Immature natural killer cell (primary cell): ENCODE measurements at regions not wholly inside any gene's neighbourhood (a gene's known extent, or its start where the extent isn't known, plus 50 kb on each side); places are given as distances from the start of the nearest gene placed in this dataset.
"Not testable (repeated sequence)": the region's sequence is repeated elsewhere in the genome, so short reads cannot be mapped to it uniquely, and the experiment has no call there.

Source experiments
- DNase-seq, 3 donors: peaks; one replicate each; pipeline ENCODE4 v3.0.0; 2022; ENCODE audit warnings: mixed read lengths in 1 of 3
- H3K27ac Mint-ChIP-seq, 6 donors: one replicate each; pipeline ENCODE4 v1.8.0; 2020; ENCODE audit warnings: mixed read lengths in 6 of 6, mild to moderate bottlenecking in 5 of 6, inconsistent platforms in 4 of 6, moderate library complexity in 3 of 6
- H3K27me3 Mint-ChIP-seq, 3 donors: one replicate each; pipeline ENCODE4 v1.8.0; 2020 to 2021; ENCODE audit warnings: low read depth in 3 of 3, mild to moderate bottlenecking in 3 of 3, mixed read lengths in 3 of 3, moderate library complexity in 3 of 3, inconsistent platforms in 1 of 3
- H3K36me3 Mint-ChIP-seq, 3 donors: one replicate each; pipeline ENCODE4 v1.8.0; 2020; ENCODE audit warnings: mixed read lengths in 3 of 3, inconsistent platforms in 2 of 3, mild to moderate bottlenecking in 2 of 3
- H3K4me1 Mint-ChIP-seq, 2 donors: one replicate each; pipeline ENCODE4 v1.8.0; 2020; ENCODE audit warnings: inconsistent platforms in 2 of 2, mild to moderate bottlenecking in 2 of 2, mixed read lengths in 2 of 2, moderate library complexity in 1 of 2
- H3K4me3 Mint-ChIP-seq, 5 donors: one replicate each; pipeline ENCODE4 v1.8.0; 2020; ENCODE audit warnings: mild to moderate bottlenecking in 5 of 5, mixed read lengths in 5 of 5, inconsistent platforms in 3 of 5, moderate library complexity in 3 of 5
- H3K9me3 Mint-ChIP-seq, 6 donors: one replicate each; pipeline ENCODE4 v1.8.0; 2020; ENCODE audit warnings: mild to moderate bottlenecking in 6 of 6, mixed read lengths in 6 of 6, inconsistent platforms in 4 of 6, moderate library complexity in 3 of 6

DNA sequence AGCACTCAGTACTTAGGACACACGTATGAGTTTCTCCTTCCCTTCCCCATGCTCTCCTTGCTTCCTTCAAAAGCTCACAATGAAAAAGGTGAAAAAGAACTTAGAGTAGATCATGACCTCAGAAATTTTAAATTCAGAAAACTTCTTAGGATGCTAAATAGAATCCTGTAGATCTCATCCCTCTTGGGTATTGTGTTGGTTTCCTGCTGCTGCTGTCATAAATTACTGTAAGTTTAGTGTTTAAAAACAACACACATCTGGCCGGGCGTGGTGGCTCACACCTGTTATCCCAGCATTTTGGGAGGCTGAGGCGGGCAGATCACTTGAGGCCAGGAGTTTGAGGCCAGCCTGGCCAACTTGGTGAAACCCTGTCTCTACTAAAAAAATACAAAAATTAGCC is 106.9 kb downstream of the SOCS6 start:
- H3K4me1 Mint-ChIP-seq, H3K27ac Mint-ChIP-seq, H3K36me3 Mint-ChIP-seq, H3K4me3 Mint-ChIP-seq, H3K27me3 Mint-ChIP-seq, H3K9me3 Mint-ChIP-seq, DNase-seq: not testable (repeated sequence)

DNA sequence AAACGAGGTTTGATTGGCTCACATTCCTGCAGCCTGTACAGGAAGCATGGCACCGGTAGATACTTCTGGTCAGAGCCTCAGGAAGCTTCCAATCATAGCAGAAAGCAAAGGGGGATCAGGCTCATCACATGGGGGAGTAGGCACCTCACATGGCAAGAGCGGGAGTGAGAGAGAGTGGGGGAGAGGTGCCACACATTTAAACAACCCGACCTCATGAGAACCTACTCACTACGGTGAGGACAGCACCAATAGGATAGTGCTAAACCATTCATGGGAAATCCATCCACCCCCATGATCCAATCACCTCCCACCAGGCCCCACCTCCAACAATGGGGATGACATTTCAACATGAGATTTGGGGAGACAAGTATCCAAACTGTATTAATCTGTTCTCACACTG is 105.8 kb downstream of the SOCS6 start:
- DNase-seq = no peak
- H3K4me3 Mint-ChIP-seq = no peak overlapping the region

DNA sequence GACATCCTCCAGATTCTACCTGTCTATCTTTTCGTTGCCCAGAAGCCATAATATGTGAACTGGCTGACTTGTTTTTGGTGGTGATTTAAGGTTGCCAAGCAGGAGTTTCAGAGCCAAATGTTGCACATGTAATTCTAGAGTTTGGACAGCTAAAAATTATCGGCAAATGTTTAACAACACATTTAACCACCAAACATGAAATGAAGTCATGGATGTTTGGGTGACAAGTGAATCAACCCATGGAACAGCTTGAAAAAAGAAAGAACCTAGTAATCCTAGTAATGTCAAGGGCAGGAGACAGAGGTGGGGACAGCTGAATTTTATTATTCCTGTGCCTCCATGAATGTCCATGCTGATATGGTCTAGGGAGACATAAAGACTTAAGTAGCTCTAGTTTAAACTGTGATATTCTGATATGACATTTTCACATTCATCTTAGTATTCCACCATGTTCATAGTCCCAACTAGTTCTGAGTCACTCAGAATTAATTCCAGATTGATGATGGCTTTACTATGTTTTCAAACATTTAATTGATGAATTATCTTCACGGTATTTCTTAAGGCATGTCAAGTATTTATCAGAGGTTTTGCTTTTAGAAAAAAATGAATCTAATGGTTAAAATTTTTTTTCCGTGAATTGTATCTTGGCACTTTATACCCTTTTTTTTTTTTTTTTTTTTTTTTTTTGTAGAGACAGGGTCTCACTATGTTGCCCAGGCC is 101.7 kb downstream of the SOCS6 start:
- peaks cover 0 to 4% (median 2%) of the 10 kb centered on the region in 3 donors for H3K27me3 Mint-ChIP-seq
- H3K4me1 Mint-ChIP-seq = no peaks in the 10 kb centered on the region
- no peak overlapping the region for H3K4me3 Mint-ChIP-seq
- H3K36me3 Mint-ChIP-seq = no peaks in the 10 kb centered on the region
- no peaks in the 10 kb centered on the region for H3K9me3 Mint-ChIP-seq
- no peak overlapping the region for H3K27ac Mint-ChIP-seq
- no peak for DNase-seq

More for the DNA sequence above, 105.8 kb downstream of the SOCS6 start:
- Mint-ChIP-seq H3K4me1 (no peaks in the 10 kb centered on the region), H3K27ac (no peak overlapping the region), H3K27me3 (peaks cover 0 to 4% (median 2%) of the 10 kb centered on the region in 3 donors), H3K9me3 (no peaks in the 10 kb centered on the region), H3K36me3 (no peaks in the 10 kb centered on the region)

DNA sequence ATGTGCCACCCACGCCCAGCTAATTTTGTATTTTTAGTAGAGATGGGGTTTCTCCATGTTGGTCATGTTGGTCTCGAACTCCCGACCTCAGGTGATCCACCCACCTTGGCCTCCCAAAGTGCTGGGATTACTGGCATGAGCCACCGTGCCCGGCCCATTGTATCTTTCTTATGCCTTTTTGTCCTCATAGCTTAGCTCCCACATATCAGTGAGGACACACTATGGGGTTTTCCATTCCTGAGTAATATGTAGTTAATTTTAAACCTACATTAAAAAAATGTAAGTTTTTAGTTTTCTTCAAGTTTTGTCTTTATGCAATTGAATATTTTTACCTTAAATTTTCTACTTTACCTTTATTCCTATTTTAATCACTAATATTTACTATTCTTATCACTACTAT is 100.2 kb downstream of the SOCS6 start:
- not testable (repeated sequence) for H3K36me3 Mint-ChIP-seq, H3K9me3 Mint-ChIP-seq, H3K27ac Mint-ChIP-seq

DNA sequence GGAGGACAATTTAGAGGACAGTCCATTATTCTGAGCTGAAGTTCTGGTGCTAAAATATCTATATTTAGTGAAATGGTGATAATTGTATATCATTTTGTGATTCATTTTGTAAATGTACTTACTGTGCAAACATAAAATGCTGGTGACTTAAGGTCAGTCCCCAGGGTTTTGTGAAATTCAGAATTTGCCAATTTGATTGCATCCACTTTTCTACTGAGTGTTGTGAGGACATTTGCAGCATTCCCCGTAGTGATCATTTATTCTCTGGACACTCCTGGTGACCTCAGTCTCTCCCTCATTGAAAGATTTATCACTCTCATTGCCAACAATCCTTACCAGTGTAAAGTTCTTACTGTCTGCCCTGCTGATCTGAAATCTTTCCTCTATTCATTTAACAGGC is 98.2 kb downstream of the SOCS6 start:
- peaks cover 0 to 2% (median 0%) of the 10 kb centered on the region in 6 donors for H3K9me3 Mint-ChIP-seq
- H3K4me1 Mint-ChIP-seq = no peaks in the 10 kb centered on the region
- H3K36me3 Mint-ChIP-seq = no peaks in the 10 kb centered on the region
- no peaks in the 10 kb centered on the region for H3K27me3 Mint-ChIP-seq
- no peak overlapping the region for H3K27ac Mint-ChIP-seq
- no peak overlapping the region for H3K4me3 Mint-ChIP-seq
- DNase-seq = no peak

More for the DNA sequence above, 100.2 kb downstream of the SOCS6 start:
- H3K4me3 Mint-ChIP-seq, DNase-seq, H3K27me3 Mint-ChIP-seq, H3K4me1 Mint-ChIP-seq: not testable (repeated sequence)

DNA sequence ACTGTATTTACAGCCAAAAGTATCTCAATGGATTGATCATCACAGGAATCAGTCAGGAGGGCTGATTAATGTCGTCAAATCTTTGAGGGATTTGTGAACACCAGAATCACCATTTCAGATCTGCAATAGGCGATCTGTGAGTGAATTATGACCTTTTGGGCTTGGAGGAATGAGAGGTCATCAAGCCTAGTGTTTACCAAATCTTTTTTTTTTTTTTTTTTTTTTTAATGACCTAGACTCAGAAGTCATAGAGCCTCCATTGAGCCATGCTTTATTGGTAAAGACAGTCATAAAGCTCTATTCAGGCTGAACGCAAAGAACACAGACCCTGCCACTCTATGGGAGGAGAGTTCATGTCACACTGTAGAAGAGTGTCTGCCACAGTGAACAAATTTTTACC is 97.7 kb downstream of the SOCS6 start:
- H3K36me3 Mint-ChIP-seq = no peaks in the 10 kb centered on the region
- H3K9me3 Mint-ChIP-seq = peaks cover 0 to 2% (median 0%) of the 10 kb centered on the region in 6 donors
- no peaks in the 10 kb centered on the region for H3K4me1 Mint-ChIP-seq
- no peak overlapping the region for H3K27ac Mint-ChIP-seq
- peaks cover 0 to 1% (median 0%) of the 10 kb centered on the region in 3 donors for H3K27me3 Mint-ChIP-seq
- DNase-seq = no peak
- no peak overlapping the region for H3K4me3 Mint-ChIP-seq

DNA sequence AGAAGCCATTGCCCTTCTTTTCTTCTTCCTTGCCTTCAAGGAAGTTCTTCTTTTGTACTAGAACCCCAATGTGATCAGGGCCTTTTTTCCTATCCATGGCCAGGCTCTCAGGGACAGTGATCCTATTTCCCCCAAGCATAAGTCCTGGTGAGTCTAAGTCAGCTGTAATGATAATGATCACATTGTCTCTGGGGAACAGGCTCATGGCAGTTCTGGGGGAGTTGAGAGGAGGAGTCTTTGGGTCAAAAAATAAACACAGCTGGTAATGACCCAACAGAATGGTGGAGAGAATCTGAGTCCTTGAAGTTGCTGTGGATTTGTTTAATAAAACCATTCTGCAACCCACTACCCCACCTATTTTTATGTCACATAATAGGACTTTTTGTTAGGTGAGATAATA is 96.6 kb downstream of the SOCS6 start:
- H3K27ac Mint-ChIP-seq = no peak overlapping the region
- no peaks in the 10 kb centered on the region for H3K36me3 Mint-ChIP-seq
- H3K27me3 Mint-ChIP-seq = peaks cover 0 to 1% (median 0%) of the 10 kb centered on the region in 3 donors
- H3K4me3 Mint-ChIP-seq = no peak overlapping the region
- DNase-seq = no peak
- peaks cover 0 to 2% (median 0%) of the 10 kb centered on the region in 6 donors for H3K9me3 Mint-ChIP-seq
- H3K4me1 Mint-ChIP-seq = no peaks in the 10 kb centered on the region

DNA sequence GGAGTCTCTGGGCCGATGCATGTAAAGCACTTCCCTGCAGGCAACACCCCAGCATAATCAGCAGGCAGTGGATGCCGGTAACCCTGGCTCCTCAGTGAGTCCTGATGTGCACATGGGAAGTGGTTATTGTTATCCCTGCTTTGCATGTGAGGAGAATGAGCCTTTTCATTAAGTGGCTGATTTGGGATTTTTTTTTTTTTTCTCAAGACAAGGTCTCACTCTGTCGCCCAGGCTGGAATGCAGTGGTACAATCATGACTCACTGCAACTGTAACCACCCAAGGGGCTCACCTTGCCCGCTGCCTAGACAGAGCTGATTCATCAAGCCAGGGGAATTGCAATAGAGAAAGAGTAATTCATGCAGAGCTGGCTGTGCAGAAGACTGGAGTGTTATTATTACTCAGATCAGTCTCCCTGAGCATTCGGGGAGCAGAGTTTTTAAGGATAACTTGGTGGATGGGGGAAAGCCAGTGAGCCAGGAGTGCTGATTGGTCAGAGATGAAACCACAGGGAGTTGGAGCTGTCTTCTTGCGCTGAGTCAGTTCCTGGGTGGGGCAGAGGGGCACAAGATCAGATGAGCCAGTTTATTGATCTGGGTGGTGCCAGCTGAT is 95.4 kb downstream of the SOCS6 start:
- H3K27ac Mint-ChIP-seq = no peak overlapping the region

DNA sequence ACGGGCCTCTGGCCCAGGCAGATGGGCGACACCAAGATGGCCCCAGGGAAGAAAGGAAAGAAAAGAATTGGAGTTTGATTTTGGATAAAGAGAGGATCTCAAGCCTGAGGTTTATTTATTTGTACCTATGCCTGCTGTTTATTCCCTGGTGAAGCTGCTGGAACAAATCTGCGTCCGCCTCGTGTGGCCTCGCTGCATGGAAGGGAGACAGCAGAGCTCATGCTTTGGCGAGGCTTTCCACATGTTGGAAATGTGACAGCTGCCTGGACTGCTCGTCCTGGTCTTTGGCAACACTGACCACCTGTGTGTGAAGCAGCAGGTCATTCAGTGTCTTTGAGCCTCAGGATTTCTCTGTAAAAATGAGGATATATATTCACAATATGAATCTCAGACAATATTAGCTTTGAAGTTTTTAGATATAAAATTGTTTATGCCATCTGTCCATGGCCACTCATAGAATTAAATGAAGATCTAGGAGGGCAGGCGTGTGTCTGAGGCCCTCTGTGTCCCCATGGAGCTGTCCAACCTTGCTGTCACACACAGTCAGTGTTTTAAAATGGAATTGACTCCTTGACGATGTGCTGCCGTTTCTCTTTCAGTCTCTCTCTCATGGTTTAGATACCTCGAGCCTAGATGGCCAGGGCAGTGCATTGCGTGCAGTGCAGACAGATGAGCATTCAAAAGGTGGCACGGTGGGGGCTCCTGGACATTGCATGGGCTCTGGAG is 94.3 kb downstream of the SOCS6 start:
- Mint-ChIP-seq H3K27ac (no peak overlapping the region), H3K27me3 (peaks cover 1 to 3% (median 2%) of the 10 kb centered on the region in 3 donors), H3K9me3 (peaks cover 0 to 2% (median 0%) of the 10 kb centered on the region in 6 donors), H3K4me1 (no peaks in the 10 kb centered on the region), H3K36me3 (no peaks in the 10 kb centered on the region), H3K4me3 (no peak overlapping the region)
- no peak for DNase-seq

More for the DNA sequence above, 95.4 kb downstream of the SOCS6 start:
- Mint-ChIP-seq H3K27me3 (peaks cover 0 to 2% (median 1%) of the 10 kb centered on the region in 3 donors), H3K4me1 (no peaks in the 10 kb centered on the region), H3K36me3 (no peaks in the 10 kb centered on the region), H3K9me3 (peaks cover 0 to 2% (median 0%) of the 10 kb centered on the region in 6 donors), H3K4me3 (no peak overlapping the region)
- no peak for DNase-seq

DNA sequence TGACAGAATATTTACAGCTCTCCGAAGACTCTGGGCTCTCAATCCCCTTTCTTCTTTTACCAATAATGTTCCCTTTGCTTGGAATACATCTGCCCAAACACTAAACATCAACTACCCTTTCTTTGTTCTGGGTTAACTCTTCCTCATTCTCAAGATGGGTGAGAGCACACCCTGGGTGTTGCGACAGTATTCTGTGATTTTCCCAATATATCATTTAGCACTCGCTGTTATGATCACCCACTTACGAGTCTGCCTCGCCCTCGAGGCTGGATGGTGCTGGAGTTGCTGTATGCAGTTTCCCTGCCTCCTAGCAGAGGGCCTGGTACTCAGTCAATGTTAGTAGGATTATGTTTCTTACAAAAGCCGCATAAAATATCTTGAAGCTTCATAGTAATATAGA is 93.2 kb downstream of the SOCS6 start:
- Mint-ChIP-seq H3K36me3 (no peaks in the 10 kb centered on the region), H3K27me3 (peaks cover 1 to 3% (median 2%) of the 10 kb centered on the region in 3 donors), H3K9me3 (peaks cover 0 to 2% (median 0%) of the 10 kb centered on the region in 6 donors), H3K4me3 (no peak overlapping the region), H3K4me1 (no peaks in the 10 kb centered on the region), H3K27ac (no peak overlapping the region)
- DNase-seq = no peak

DNA sequence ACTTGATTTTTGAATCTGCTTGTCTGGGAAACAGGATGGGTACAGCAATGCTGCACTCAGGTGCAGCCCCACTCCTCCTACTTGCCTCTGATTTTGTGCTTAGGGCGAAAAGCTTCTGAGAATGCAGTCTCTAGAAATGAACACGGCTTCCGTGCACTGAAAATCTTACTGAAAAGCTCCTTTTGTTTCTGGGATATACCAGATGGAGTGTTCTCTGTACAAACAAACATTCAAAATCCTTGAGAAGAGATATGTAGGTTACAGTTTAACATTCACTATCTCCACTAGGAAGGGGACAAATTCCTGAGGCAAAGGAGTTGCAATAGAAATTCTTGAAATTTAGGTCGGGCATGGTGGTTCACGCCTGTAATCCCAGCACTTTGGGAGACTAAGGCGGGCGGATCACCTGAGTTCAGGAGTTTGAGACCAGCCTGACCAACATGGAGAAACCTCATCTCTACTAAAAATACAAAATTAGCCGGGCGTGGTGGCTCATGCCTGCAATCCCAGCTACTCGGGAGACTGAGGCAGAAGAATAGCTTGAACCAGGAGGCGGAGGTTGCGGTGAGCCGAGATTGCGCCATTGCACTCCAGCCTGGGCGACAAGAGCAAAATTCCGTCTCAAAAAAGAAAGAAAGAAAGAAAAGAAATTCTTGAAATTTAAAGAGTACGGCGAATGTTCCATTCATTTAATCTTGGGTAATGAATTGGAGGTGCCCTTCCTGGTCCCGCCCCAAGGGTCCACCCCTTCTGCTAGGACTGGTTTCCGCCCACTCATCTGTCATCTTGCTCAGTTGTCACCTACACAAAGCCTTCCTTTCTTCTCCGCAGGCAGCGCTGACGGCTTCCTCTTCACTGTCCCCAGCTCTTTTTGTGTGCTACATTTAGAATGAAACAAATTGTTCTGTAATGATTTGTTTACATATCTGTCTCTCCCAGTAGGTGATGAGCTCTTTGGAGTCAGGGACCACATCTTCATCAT is 92.4 kb downstream of the SOCS6 start:
- H3K4me3 Mint-ChIP-seq = no peak overlapping the region
- DNase-seq = no peak
- no peaks in the 10 kb centered on the region for H3K4me1 Mint-ChIP-seq
- peaks cover 0 to 2% (median 0%) of the 10 kb centered on the region in 6 donors for H3K9me3 Mint-ChIP-seq
- H3K36me3 Mint-ChIP-seq = no peaks in the 10 kb centered on the region
- H3K27me3 Mint-ChIP-seq = peaks cover 2 to 3% (median 3%) of the 10 kb centered on the region in 3 donors
- no peak overlapping the region for H3K27ac Mint-ChIP-seq
